CD14-positive monocyte (primary cell): ENCODE measurements at regions not wholly inside any gene's neighbourhood (a gene's known extent, or its start where the extent isn't known, plus 50 kb on each side); places are given as distances from the start of the nearest gene placed in this dataset.

Source experiments
- DNase-seq, 3 donors: peaks; one replicate each; pipeline ENCODE4 v3.0.0-alpha.2; 2011 to 2022
- H2AFZ ChIP-seq: 2 replicates; pipeline ENCODE4 v1.6.0; 2012; ENCODE audit warnings: mild to moderate bottlenecking, low read depth, low read length, inconsistent platforms; ENCODE audit not compliant: insufficient read depth, poor library complexity, severe bottlenecking
- H3K27ac ChIP-seq, 2 donors: 1 replicate in 1 of 2; 2 replicates in 1 of 2; pipeline ENCODE4 v1.5.1; 2012 to 2013; ENCODE audit warnings: low read length in 2 of 2, control low read depth in 1 of 2, inconsistent platforms in 1 of 2, low read depth in 1 of 2, mild to moderate bottlenecking in 1 of 2
- H3K27me3 ChIP-seq, 2 donors: one replicate each; pipeline versions ENCODE4 v1.6.0 to v1.6.1; 2011 to 2013; ENCODE audit warnings: low read length in 2 of 2; ENCODE audit not compliant: control insufficient read depth in 2 of 2, insufficient read depth in 2 of 2
- H3K36me3 ChIP-seq, 2 donors: replicated peaks in 1 of 2; 1 replicate in 1 of 2; 2 replicates in 1 of 2; pipeline versions ENCODE4 v1.5.1 to v1.6.1; 2012 to 2013; ENCODE audit warnings: low read length in 2 of 2, control low read depth in 1 of 2, inconsistent platforms in 1 of 2, mild to moderate bottlenecking in 1 of 2; ENCODE audit not compliant: insufficient read depth in 2 of 2, control insufficient read depth in 1 of 2
- H3K4me1 ChIP-seq, 2 donors: 1 replicate in 1 of 2; 2 replicates in 1 of 2; pipeline versions ENCODE4 v1.5.1 to v1.6.1; 2012 to 2013; ENCODE audit warnings: low read length in 2 of 2, control low read depth in 1 of 2, inconsistent platforms in 1 of 2, mild to moderate bottlenecking in 1 of 2, moderate library complexity in 1 of 2; ENCODE audit not compliant: insufficient read depth in 2 of 2, control insufficient read depth in 1 of 2
- H3K4me2 ChIP-seq: replicated peaks from 2 replicates; pipeline ENCODE3; 2012; ENCODE audit warnings: low read length, moderate library complexity, mild to moderate bottlenecking; ENCODE audit not compliant: poor library complexity, severe bottlenecking; ENCODE audit errors: extremely low read depth
- H3K4me3 ChIP-seq, 3 experiments: fragments of 200-600 bp in 1 of 3; sonication (generic) in 1 of 3; replicated peaks in 1 of 3; 1 replicate in 2 of 3; 2 replicates in 1 of 3; pipeline ENCODE4 v1.5.1; 2011 to 2013; ENCODE audit warnings: low read length in 3 of 3, mild to moderate bottlenecking in 3 of 3, control low read depth in 2 of 3, low read depth in 2 of 3, inconsistent platforms in 1 of 3, moderate library complexity in 1 of 3
- H3K79me2 ChIP-seq: 2 replicates; pipeline ENCODE4 v1.6.0; 2012; ENCODE audit warnings: mild to moderate bottlenecking, control low read depth, inconsistent platforms, low read length, moderate library complexity; ENCODE audit not compliant: insufficient read depth
- H3K9ac ChIP-seq: 2 replicates; pipeline ENCODE4 v1.6.0; 2017; ENCODE audit warnings: low read length, mild to moderate bottlenecking; ENCODE audit not compliant: insufficient read depth, poor library complexity, severe bottlenecking
- H3K9me3 ChIP-seq, 2 donors: replicated peaks in 1 of 2; 1 replicate in 1 of 2; 2 replicates in 1 of 2; pipeline versions ENCODE4 v1.5.1 to v1.6.1; 2012 to 2013; ENCODE audit warnings: low read length in 2 of 2, control low read depth in 1 of 2; ENCODE audit not compliant: control insufficient read depth in 1 of 2, insufficient read depth in 1 of 2
- H4K20me1 ChIP-seq: 2 replicates; pipeline ENCODE4 v1.6.0; 2012; ENCODE audit warnings: mild to moderate bottlenecking, low read length, control low read depth, moderate library complexity; ENCODE audit not compliant: insufficient read depth
- H3K27ac Mint-ChIP-seq, 7 donors: one replicate each; pipeline ENCODE4 v1.8.0; 2020; ENCODE audit warnings: mild to moderate bottlenecking in 7 of 7, mixed read lengths in 7 of 7, moderate library complexity in 6 of 7, inconsistent platforms in 2 of 7
- H3K27me3 Mint-ChIP-seq, 3 donors: one replicate each; pipeline ENCODE4 v1.8.0; 2021 to 2022; ENCODE audit warnings: low read depth in 3 of 3, mild to moderate bottlenecking in 3 of 3, mixed read lengths in 3 of 3, moderate library complexity in 3 of 3, inconsistent platforms in 1 of 3
- H3K36me3 Mint-ChIP-seq, 2 donors: one replicate each; pipeline ENCODE4 v1.8.0; 2020; ENCODE audit warnings: mixed read lengths in 2 of 2, inconsistent platforms in 1 of 2, mild to moderate bottlenecking in 1 of 2
- H3K4me1 Mint-ChIP-seq: one replicate; pipeline ENCODE4 v1.8.0; 2020; ENCODE audit warnings: mild to moderate bottlenecking, mixed read lengths
- H3K4me3 Mint-ChIP-seq, 2 donors: one replicate each; pipeline ENCODE4 v1.8.0; 2020; ENCODE audit warnings: mild to moderate bottlenecking in 2 of 2, mixed read lengths in 2 of 2, moderate library complexity in 1 of 2
- H3K9me3 Mint-ChIP-seq, 7 donors: one replicate each; pipeline ENCODE4 v1.8.0; 2020 to 2022; ENCODE audit warnings: mixed read lengths in 7 of 7, mild to moderate bottlenecking in 6 of 7, moderate library complexity in 6 of 7, inconsistent platforms in 2 of 7
- CTCF ChIP-seq: fragments of 200-600 bp; IDR thresholded peaks from one replicate; pipeline ENCODE4 v1.8.0; 2022; ENCODE audit warnings: antibody characterized with exemption, mild to moderate bottlenecking
- WGBS: methylation state at CpG from one replicate; pipeline ENCODE4 v1.1.5; 2013; ENCODE audit warnings: missing lambda C conversion rate; ENCODE audit not compliant: insufficient coverage; 5-methylcytosine and 5-hydroxymethylcytosine counted together
- intact Hi-C, 2 donors: fragments of 100-400 bp; cut with micrococcal nuclease; formaldehyde crosslinking; loops; one replicate each; pipeline versions ENCODE4 v1.15.0 to v1.15.1; 2023

DNA sequence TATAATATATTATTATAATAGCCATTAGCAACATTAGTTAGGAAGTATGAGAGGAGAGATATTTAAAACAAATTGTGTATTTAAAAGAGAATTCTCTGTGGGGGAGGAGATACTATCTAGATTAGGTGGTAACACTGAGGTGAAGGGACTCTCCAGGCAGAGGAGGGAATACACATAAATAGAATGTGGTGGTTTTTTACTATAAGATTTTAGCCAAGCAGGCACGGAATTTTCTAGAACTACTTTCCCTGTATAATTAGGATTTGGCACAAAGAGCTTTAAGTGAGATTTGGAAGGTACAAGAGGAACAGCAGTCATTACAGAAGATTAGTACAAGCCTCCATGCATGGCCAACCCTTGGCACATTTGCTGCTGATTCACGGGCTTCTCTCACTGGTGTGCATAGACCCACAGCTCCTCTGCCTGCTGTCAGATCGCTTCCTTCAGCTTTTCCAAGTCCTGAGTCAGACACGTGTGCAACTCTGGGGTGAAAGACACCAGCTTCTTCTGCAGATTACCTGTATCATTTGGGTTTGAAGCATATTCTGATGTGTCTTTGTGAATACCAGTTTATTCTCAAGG, 685.5 kb downstream of the KCTD8 start:
- H3K4me3 Mint-ChIP-seq, result no peak overlapping the region
- Histone ChIP-seq H3K27ac (no peak overlapping the region), H3K36me3 (no peaks in the 10 kb centered on the region), H4K20me1 (no peaks in the 10 kb centered on the region), H3K79me2 (no peaks in the 10 kb centered on the region), H3K9me3 (peaks cover 0 to 3% of the 10 kb centered on the region in 2 donors), H2AFZ (no peak overlapping the region), H3K27me3 (no peaks in the 10 kb centered on the region), H3K9ac (no peak overlapping the region), H3K4me1 (no peaks in the 10 kb centered on the region), H3K4me3 (no peak overlapping the region), H3K4me2 (no peak overlapping the region)
- intact Hi-C loops, result no loop called here
- 39% methylated on average over 3 of the region's 4 CpGs for WGBS
- no peaks in the 10 kb centered on the region for H3K4me1 Mint-ChIP-seq
- DNase-seq, result no peak
- peaks cover 0 to 6% (median 0%) of the 10 kb centered on the region in 7 donors for H3K9me3 Mint-ChIP-seq
- no peaks in the 10 kb centered on the region for H3K27me3 Mint-ChIP-seq
- TF ChIP-seq CTCF, result no peak
- no peaks in the 10 kb centered on the region for H3K36me3 Mint-ChIP-seq
- peak overlapping the region in 1 of 7 donors; percentile 45 for H3K27ac Mint-ChIP-seq

- TF ChIP-seq CTCF, result no peak
- H3K9me3 ChIP-seq, result peaks cover 0 to 10% of the 10 kb centered on the region in 2 donors
- H3K4me1 ChIP-seq, result no peaks in the 10 kb centered on the region
- Mint-ChIP-seq H3K36me3 (no peaks in the 10 kb centered on the region), H3K27ac (no peak overlapping the region), H3K9me3 (peaks cover 0 to 5% (median 3%) of the 10 kb centered on the region in 7 donors), H3K4me3 (no peak overlapping the region), H3K4me1 (no peaks in the 10 kb centered on the region), H3K27me3 (no peaks in the 10 kb centered on the region)
- no peaks in the 10 kb centered on the region for H3K27me3 ChIP-seq
- 33% methylated on average over 1 of the region's 2 CpGs for WGBS
- no peaks in the 10 kb centered on the region for H3K79me2 ChIP-seq
- H2AFZ ChIP-seq, result no peak overlapping the region
- intact Hi-C loops, result no loop called here
- no peaks in the 10 kb centered on the region for H4K20me1 ChIP-seq
- no peak overlapping the region for H3K4me2 ChIP-seq
- H3K27ac ChIP-seq, result no peak overlapping the region
- no peak for DNase-seq
- no peak overlapping the region for H3K4me3 ChIP-seq
- no peak overlapping the region for H3K9ac ChIP-seq
- H3K36me3 ChIP-seq, result no peaks in the 10 kb centered on the region
Measured at GRCh38 chr4:43765514-43765913, 683.1 kb downstream of the KCTD8 start.
